ENCODE measurements at regions not wholly inside any gene's neighbourhood (a gene's known extent, or its start where the extent isn't known, plus 50 kb on each side); places are given as distances from the start of the nearest gene placed in this dataset.

DNA sequence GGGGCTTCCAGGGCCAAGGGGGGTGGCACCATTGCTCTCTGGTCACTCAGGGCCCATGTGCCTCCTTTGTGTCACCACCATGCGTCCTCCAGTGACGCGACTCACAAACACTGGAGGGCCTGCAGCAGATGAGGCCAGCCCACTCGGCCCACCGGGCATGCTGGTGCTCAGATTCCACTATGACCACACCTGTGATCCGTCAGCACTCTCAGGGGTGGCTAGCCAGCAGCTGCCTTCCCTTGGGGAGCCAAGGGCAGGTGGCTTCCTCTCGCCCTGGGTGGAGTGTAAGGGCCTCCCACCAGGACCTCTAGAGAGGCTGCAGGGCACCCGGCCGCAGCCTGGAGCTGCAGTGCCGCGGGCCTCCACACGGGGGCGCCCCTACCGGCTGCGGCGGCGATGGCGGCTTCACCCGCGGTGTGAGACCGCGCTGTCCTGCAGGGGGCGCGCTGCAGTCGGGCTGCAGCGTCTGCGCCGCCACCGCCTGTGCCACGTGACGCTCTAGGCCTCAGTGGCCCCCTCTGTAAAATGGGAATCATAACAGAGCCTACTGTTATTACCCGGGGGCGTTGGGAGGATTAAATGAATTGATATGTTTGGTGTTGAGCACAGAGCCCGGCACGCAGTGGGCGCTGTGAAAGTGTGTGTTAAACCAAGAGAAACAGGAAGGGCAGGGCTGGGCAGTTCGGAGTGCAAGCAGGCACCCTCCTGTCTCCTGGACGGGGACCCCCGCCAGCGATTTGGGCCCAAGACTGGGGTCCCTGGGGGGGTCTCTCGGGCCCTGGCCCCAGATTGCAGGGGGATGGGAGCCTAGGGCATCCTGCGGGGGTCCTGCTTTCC lies 192.4 kb upstream of the GSE1 start (continued):
- TF ChIP-seq, protein P1, sequence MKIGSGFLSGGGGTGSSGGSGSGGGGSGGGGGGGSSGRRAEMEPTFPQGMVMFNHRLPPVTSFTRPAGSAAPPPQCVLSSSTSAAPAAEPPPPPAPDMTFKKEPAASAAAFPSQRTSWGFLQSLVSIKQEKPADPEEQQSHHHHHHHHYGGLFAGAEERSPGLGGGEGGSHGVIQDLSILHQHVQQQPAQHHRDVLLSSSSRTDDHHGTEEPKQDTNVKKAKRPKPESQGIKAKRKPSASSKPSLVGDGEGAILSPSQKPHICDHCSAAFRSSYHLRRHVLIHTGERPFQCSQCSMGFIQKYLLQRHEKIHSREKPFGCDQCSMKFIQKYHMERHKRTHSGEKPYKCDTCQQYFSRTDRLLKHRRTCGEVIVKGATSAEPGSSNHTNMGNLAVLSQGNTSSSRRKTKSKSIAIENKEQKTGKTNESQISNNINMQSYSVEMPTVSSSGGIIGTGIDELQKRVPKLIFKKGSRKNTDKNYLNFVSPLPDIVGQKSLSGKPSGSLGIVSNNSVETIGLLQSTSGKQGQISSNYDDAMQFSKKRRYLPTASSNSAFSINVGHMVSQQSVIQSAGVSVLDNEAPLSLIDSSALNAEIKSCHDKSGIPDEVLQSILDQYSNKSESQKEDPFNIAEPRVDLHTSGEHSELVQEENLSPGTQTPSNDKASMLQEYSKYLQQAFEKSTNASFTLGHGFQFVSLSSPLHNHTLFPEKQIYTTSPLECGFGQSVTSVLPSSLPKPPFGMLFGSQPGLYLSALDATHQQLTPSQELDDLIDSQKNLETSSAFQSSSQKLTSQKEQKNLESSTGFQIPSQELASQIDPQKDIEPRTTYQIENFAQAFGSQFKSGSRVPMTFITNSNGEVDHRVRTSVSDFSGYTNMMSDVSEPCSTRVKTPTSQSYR (CRISPR knock-in tag; IDR thresholded peaks at IDR 0.05; ENCODE audit: borderline replicate concordance): peak; percentile 61; the same call in 1 of the 2 replicates
- TF ChIP-seq MXD4 (CRISPR knock-in tag; IDR thresholded peaks at IDR 0.05) (peak; percentile 65; the same call in 1 of the 2 replicates), MTA3 (CRISPR knock-in tag; IDR thresholded peaks at IDR 0.05) (no peak), MZF1 (CRISPR knock-in tag; IDR thresholded peaks at IDR 0.05; ENCODE audit: borderline replicate concordance) (0 out of 2 replicates have a peak, but pooled peaks have one; percentile 63), ZNF747 (CRISPR knock-in tag; IDR thresholded peaks at IDR 0.05; ENCODE audit: borderline replicate concordance) (0 out of 2 replicates have a peak, but pooled peaks have one; percentile 67), MAZ (IDR thresholded peaks at IDR 0.05; ENCODE audit: borderline replicate concordance, low read depth, low read length) (peak; percentile 19; the same call in 1 of the 2 replicates), MAZ (CRISPR knock-in tag; IDR thresholded peaks at IDR 0.05; ENCODE audit: low read depth) (peak; percentile 80), SKI (IDR thresholded peaks at IDR 0.05; ENCODE audit: partially characterized antibody) (peak; percentile 91), SMYD3 (CRISPR knock-in tag; IDR thresholded peaks at IDR 0.05) (no peak), EP300 (IDR thresholded peaks at IDR 0.05; ENCODE audit: low read depth in 2 of 2, low read length in 2 of 2) (peak; percentile 35 to 67; a peak in 3 of 4 replicates), EP300 (CRISPR knock-in tag; IDR thresholded peaks at IDR 0.05; ENCODE audit: borderline replicate concordance) (no peak; the same call in 1 of the 2 replicates), ZNF274 (CRISPR knock-in tag; IDR thresholded peaks at IDR 0.05) (peak; percentile 93), JUN (CRISPR knock-in tag; IDR thresholded peaks at IDR 0.05) (no peak), NONO (IDR thresholded peaks at IDR 0.05) (no peak), NONO (CRISPR knock-in tag; conservative IDR thresholded peaks at IDR 0.05) (peak; percentile 90), MAX (IDR thresholded peaks at IDR 0.05) (peak; percentile 92), SETDB1 (CRISPR knock-in tag; IDR thresholded peaks at IDR 0.05; ENCODE audit: borderline replicate concordance) (no peak), RAD51 (IDR thresholded peaks at IDR 0.05; ENCODE audit: borderline replicate concordance) (peak; percentile 57; the same call in 1 of the 2 replicates), ZFP36L1 (CRISPR knock-in tag; IDR thresholded peaks at IDR 0.05) (no peak), KAT7 (CRISPR knock-in tag; IDR thresholded peaks at IDR 0.05; ENCODE audit: borderline replicate concordance) (peak; percentile 46; the same call in 1 of the 2 replicates), IKZF1 (IDR thresholded peaks at IDR 0.05) (no peak), ARNTL (CRISPR knock-in tag; IDR thresholded peaks at IDR 0.05) (peak; percentile 98), ZNF563 (CRISPR knock-in tag; IDR thresholded peaks at IDR 0.05) (peak; percentile 45; the same call in 1 of the 2 replicates), HOXA5 (CRISPR knock-in tag; IDR thresholded peaks at IDR 0.05) (peak; percentile 51; the same call in 1 of the 2 replicates), EED (CRISPR knock-in tag; IDR thresholded peaks at IDR 0.05) (no peak)
- TF ChIP-seq, protein P2, sequence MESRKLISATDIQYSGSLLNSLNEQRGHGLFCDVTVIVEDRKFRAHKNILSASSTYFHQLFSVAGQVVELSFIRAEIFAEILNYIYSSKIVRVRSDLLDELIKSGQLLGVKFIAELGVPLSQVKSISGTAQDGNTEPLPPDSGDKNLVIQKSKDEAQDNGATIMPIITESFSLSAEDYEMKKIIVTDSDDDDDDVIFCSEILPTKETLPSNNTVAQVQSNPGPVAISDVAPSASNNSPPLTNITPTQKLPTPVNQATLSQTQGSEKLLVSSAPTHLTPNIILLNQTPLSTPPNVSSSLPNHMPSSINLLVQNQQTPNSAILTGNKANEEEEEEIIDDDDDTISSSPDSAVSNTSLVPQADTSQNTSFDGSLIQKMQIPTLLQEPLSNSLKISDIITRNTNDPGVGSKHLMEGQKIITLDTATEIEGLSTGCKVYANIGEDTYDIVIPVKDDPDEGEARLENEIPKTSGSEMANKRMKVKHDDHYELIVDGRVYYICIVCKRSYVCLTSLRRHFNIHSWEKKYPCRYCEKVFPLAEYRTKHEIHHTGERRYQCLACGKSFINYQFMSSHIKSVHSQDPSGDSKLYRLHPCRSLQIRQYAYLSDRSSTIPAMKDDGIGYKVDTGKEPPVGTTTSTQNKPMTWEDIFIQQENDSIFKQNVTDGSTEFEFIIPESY (CRISPR knock-in tag; IDR thresholded peaks at IDR 0.05): peak; percentile 91; the same call in 1 of the 2 replicates
